ENCODE measurements at regions not wholly inside any gene's neighbourhood (a gene's known extent, or its start where the extent isn't known, plus 50 kb on each side); places are given as distances from the start of the nearest gene placed in this dataset.
"Not testable (repeated sequence)": the region's sequence is repeated elsewhere in the genome, so short reads cannot be mapped to it uniquely, and the experiment has no call there.

DNA sequence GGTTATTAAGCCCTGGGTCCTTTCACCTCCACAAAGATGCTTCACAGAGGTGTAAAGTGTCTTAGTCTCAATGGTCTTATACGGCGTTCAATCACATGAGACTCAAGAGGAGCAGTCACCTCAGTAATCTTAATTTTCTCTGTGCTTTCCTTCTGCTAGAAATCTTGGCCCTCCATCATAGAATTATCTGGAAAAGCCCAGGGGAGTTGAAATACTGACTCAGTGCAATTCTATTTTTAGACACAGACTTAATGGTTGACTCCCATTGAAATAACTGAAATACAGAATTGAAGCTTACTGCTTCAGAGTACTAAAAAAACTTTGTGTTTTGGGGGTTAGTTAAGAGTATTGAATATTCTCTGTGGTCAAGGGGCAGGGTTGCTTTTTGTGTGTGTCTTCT, 94.5 kb upstream of the IL15 start:
- DNase-seq: no peak

DNA sequence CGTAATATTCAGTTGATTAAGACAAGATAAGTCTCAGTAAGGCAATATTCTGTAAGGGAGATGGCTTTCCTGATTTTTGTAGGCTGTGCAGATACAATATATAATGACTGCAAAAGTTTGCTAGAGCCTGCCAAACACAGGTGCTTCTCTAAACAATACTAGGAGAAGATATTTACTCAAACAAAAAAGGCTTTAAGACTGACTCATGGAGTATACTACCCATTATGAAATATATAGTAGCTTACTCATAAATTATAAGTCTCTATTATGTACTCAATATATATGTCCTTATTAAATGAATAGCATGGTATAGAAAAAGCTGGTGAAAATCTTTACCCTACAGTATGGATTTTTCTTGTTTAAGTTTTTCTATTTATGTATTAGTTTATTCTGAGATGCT, 93.2 kb upstream of the IL15 start:
- no peak for DNase-seq

DNA sequence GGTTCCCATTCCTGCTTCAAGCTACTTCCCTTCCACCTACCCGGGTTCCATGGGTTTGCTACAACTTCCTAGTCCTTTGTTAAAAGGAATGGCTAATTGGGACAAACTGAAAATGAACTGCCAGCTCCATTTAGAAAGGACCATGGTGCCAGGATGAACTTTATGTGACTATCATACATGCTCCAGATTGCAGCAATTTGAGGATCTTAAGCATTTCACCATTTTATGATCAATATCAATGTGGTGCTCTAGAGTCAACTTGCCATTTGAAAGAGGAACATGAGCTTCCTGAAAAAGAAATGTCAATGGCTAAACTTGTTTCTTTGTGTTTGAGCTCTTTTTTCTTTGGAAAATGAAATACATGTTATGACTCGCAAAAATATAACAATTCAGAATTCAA, 92.7 kb upstream of the IL15 start:
- DNase-seq: no peak

DNA sequence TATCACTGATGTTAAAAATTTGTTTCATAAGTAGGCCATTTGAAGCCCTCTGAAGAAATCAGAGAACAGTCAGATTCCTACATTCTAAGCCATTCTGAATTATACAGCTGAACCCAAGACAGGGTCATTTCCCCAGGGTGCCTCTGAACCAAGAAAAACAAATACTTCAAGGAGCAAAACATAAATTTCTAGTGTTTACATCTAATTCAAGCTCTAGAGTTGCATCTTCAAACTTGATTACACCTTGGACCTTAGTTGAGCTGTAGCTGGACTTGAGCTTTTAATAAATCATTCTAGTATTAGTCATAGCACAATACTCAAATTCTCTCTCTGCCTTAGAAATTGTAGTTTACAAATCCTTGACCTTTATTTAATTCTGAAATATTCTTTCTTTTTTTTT, 87.6 kb upstream of the IL15 start:
- no peak for DNase-seq

DNA sequence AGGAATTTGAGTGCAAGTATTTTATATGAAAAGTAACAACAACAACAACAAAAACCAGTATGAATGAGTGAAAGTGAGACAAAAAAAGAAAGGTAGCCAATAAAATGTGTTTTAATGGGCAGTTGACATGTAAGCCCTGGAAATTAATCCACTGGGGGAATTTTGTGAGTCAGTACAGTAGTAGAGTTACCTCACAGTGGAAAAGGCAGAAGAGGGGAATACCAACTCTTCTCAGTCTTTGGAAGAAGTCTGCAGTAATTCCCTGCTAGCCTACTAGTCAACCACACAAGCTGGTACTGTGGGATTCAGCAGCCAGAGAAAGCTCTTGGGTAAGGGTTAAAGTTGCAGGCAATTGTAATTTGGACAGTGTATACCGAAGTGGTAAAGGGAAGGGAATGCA, 76.3 kb upstream of the IL15 start:
- DNase-seq: no peak

DNA sequence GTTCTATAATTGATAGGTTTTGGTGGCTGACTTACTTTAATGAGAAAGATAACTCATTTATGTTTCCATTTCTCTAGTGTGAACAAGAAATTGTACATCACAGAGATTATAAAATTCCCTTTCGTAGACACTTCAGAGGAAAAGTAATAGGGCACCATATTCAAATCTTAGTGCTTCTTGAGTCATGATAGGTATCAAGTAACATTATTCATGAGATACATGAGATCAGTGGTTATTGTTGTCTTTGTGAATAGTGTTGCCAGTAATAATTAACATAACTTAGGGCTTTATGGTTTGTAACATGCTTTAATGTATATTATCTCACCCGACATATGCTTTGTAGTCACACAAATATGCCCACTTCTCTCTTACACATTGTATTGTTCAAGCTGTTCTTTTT, 73.7 kb upstream of the IL15 start:
- no peak for DNase-seq

DNA sequence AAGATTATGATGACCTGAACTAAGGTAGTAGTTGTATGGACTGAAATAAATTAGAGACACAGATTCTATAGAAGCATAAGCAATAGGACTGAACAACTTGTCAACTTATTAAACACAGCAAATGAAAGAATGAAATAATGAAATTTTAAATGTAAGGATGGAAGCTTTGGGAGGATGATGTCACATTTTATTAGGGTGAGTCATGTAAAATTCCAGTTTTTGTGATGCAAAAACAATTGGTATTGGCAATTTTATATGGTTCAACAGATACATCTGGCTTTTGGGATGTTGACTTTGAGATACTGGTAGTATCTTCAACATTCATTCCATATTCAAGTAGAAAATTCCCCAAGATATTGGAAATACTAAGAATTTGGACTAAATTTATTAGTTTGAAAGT, 72.7 kb upstream of the IL15 start:
- no peak for DNase-seq

DNA sequence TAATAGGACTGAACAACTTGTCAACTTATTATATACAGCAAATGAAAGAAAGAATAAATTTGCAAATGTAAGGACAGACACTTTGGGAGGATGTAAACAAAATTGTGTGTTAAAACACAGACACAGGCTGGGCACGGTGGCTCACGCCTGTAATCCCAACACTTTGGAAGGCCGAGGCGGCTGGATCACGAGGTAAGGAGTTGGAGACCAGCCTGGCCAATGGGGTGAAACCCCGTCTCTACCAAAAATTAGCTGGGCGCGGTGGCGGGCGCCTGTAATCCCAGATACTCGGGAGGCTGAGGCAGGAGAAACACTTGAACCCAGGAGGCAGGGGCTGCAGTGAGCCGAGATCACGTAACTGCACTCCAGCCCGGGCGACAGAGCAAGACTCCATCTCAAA, 71.4 kb upstream of the IL15 start:
- not testable (repeated sequence) for DNase-seq

DNA sequence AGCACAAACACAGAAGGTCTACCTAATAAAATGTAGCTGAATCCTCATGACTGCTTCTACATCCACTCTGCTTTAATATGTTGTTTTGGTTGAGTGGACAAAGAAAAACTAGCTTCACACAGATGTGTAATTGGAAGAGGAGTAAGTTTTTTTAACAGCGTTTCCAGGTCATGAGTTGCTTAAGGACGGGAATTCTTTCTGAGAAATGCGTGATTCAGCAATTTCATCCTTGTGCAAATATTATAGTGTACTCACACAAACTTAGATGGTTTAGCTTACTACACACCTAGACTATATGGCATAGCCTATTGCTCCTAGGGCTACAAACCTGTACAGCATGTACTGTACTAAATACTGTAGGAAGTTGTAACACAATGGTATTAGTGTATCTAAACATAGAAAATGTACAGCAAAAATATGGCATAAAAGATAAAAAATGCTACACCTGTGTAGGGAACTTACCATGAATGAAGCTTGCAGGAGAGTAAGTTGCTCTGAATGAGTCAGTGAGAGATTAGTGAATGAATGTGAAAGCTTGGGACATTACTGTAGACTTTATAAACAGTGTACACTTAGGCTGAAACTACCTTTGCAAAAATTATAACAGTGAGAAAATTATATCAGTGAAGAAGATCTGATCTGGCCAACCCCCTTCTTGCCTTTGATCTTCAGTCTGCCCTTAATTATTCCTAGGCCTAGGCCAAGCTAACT, 70.8 kb upstream of the IL15 start:
- DNase-seq: no peak

DNA sequence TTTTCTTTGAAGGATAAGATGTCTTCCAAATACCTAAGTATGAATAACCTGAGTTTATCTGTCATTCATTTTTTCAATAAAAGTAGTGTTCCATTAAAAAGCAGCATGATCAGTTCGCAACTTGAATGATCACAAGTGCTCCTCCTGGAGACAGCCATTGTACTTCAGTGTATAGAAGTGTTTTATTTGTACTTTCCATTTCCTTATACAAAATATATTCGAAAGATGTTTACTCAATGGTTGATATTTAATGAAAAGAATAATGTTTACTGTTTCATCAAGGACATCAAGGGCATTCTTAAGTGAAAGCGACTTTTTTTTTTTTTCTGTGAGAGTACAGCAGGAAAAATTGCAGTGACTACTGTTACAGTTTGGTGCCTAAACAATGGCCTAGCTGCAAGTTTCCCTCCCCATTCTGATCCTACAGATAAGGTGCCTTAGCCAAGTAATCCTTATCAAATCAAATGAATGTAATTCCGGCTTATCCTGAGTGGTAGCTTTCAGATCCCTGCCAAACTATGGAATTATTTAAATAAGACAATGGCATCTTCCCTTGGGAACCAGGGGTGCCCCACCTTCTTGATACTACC, 69.0 kb upstream of the IL15 start:
- DNase-seq: no peak

DNA sequence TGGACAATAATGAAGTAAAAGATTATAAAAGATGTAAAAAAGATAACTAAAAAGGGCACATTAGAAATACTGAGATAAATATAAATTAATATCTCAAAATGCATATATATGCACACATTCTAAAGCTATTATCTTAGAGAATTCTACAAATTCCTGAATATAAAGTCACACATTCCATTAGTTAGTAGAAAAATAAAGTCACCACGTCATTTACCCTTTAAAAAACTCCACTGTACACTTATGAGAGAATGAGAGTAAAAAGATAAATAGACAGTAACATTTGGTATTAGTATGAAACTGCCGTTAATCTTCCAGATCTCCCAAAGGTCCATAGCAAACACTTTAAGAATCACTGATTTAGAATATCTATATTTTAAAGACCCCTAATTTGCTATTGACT, 67.2 kb upstream of the IL15 start:
- DNase-seq: no peak

DNA sequence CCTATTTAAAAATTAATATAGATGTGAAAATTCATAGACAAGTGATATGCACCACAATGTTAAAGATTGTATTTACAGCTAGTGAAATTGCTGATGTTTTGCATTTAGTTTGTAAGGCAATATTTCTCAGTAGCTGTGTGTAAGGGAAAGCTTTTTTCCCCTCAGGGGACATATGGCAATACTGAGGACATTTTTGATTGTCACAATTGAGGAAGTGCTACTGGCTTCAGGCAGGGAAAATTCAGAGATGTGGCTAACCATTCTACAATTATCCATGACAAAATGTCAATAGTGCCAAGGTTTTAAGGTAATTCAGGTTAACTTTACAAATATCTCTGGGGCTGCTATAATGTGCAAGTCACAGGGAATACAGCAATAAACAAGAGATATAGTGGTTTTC, 66.1 kb upstream of the IL15 start:
- DNase-seq: no peak

DNA sequence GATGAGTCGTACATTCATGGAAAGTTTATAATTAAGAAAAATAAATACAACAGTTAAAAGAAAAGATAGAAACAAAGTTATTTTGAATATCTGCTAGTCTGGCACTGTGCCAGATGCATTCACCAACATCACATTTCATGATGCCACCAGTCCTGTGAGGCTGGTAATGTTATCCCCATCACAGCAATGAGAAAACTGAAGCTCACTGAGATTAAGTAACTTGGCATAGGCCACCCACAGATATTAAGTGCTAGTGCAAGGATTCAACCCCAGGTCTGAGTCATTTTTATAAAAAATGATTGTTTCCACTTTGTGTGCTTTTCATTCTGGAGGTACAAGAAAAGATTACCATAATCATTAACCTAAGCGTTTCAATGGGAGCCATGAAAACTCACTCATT, 65.0 kb upstream of the IL15 start:
- no peak for DNase-seq

DNA sequence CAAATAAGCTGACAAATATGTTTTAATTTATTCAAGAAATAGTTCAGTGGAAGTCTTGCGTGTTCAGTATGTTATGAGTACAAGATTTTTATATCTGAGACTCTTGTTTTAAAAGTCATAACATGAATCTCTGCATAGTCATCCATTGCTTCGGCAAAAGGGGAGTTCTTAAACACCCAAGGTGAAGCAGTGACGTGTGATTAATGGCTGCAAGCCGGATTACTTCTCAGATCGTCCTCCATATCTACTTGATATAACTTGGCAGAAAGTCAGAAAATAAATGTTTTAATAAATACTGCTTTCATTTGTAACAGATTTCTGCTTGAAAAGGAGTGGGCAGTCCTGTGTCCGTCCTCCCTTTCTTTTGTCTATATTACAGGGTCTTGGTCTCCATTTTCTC, 64.6 kb upstream of the IL15 start:
- no peak for DNase-seq

DNA sequence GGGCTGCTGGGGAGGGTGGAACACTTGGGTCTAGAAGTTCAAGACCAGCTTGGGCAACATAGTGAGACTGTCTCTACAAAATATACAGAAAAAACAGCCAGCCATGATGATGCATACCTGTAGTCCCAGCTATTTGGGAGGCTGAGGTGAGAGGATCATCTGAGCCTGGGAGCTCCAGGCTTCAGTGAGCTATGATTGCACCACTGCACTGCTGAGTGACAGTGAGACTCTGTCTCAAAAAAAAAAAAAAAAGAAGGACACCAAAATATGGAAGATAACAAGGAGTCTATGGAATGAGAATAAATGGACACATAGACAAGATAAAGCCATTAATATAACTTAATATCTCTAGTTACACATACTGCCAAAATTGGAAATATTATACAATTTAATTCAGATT, 62.7 kb upstream of the IL15 start:
- no peak for DNase-seq

DNA sequence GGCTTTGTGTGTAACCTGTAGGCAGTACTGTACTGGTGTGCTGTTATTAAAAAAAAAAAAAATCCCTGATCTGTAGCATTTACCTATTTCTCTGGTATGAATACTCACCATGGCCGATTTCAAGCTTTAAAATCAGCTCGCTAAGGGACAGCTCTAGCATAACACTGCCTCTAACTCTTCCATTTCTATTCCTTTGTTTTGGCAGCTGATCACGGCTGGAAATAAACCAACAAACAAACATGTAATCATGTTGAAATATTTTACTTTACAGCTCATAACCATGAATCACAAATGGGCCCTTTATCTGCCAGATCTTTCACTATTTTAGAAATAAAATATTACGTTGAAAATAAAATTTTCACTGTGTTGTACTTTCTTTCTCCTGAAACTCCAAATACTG, 60.5 kb upstream of the IL15 start:
- no peak for DNase-seq

DNA sequence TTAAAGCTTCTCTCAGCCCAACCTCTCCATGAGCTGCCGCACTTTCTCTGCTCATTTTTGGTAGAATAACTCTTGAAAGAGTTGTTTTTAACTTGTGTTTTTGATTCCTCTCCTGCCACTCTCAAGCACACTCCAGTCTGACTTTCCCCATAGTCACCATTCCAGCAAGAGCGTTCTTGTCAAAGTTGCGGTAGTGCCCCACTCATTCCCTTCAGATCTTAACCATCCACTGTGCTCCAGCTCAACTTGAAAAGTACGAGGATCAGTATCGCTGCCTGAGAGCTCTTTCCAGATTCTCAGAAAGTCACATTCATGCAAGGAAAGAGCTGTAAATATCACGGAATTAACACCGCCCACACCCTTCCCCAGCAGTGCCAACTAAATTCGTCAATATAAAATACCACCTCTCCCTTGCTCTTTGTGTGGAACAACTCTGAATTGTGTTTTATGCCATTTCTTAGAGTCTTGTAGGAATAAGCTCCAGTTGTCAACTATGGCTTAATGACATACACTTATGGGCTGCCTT, 59.7 kb upstream of the IL15 start:
- DNase-seq: no peak

DNA sequence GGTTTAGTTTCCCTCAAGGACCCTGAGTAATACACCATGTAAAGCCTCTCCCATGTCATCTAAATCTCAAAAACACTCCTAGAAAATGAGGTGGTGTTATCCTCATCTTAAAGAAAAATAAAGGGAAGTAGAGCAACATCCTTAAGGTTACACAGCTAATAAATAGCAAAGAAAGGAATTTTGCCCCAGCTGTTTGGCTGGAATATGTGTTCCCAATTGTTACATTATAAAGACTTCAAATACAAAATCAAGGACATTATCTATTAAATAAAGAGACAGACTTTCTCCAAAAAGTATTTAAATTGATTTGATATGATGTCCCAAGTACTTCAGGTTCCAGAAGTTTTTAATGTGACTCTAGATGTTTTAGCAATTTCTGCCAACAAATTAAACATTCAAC, 57.9 kb upstream of the IL15 start:
- DNase-seq: no peak

DNA sequence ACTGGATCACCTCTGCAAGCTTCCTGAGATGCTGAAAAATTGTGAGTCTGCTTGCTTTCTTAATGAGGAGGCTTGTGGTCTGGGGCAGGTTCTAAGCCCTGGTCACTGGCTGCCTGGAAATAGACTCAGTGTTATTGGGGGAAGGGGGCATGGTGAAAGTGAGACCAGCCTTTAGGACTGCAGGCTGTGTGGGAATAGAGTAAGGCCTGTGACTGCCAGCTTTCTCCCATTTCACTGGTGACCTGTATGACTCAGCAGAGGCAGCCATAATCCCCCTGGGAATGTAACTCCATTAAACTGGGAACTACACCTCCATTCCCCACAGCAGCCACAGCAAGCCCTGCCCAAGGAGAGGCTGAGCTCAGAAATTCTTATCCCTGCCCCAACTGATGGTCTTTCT, 55.9 kb upstream of the IL15 start:
- DNase-seq: no peak
